ENCODE measurements at regions not wholly inside any gene's neighbourhood (a gene's known extent, or its start where the extent isn't known, plus 50 kb on each side); places are given as distances from the start of the nearest gene placed in this dataset.

GRCh38 chr13:104314321-104314720 lies 1248.1 kb upstream of the SLC10A2 start:
- no peak for TF ChIP-seq CTCF (IDR thresholded peaks at IDR 0.05)
- no peak for TF ChIP-seq POLR2A (IDR thresholded peaks at IDR 0.05)

Measured in lower leg skin (tissue), 3 donors.